ENCODE measurements at regions not wholly inside any gene's neighbourhood (a gene's known extent, or its start where the extent isn't known, plus 50 kb on each side); places are given as distances from the start of the nearest gene placed in this dataset.

GRCh38 chr12:108454539-108455139, 60.4 kb upstream of the FICD start:
- TF ChIP-seq, protein P1, sequence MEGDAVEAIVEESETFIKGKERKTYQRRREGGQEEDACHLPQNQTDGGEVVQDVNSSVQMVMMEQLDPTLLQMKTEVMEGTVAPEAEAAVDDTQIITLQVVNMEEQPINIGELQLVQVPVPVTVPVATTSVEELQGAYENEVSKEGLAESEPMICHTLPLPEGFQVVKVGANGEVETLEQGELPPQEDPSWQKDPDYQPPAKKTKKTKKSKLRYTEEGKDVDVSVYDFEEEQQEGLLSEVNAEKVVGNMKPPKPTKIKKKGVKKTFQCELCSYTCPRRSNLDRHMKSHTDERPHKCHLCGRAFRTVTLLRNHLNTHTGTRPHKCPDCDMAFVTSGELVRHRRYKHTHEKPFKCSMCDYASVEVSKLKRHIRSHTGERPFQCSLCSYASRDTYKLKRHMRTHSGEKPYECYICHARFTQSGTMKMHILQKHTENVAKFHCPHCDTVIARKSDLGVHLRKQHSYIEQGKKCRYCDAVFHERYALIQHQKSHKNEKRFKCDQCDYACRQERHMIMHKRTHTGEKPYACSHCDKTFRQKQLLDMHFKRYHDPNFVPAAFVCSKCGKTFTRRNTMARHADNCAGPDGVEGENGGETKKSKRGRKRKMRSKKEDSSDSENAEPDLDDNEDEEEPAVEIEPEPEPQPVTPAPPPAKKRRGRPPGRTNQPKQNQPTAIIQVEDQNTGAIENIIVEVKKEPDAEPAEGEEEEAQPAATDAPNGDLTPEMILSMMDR (IDR thresholded peaks at IDR 0.05; ENCODE audit: insufficient read depth, low read length): no peak
- TF ChIP-seq, protein P2, sequence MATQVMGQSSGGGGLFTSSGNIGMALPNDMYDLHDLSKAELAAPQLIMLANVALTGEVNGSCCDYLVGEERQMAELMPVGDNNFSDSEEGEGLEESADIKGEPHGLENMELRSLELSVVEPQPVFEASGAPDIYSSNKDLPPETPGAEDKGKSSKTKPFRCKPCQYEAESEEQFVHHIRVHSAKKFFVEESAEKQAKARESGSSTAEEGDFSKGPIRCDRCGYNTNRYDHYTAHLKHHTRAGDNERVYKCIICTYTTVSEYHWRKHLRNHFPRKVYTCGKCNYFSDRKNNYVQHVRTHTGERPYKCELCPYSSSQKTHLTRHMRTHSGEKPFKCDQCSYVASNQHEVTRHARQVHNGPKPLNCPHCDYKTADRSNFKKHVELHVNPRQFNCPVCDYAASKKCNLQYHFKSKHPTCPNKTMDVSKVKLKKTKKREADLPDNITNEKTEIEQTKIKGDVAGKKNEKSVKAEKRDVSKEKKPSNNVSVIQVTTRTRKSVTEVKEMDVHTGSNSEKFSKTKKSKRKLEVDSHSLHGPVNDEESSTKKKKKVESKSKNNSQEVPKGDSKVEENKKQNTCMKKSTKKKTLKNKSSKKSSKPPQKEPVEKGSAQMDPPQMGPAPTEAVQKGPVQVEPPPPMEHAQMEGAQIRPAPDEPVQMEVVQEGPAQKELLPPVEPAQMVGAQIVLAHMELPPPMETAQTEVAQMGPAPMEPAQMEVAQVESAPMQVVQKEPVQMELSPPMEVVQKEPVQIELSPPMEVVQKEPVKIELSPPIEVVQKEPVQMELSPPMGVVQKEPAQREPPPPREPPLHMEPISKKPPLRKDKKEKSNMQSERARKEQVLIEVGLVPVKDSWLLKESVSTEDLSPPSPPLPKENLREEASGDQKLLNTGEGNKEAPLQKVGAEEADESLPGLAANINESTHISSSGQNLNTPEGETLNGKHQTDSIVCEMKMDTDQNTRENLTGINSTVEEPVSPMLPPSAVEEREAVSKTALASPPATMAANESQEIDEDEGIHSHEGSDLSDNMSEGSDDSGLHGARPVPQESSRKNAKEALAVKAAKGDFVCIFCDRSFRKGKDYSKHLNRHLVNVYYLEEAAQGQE (IDR thresholded peaks at IDR 0.05; ENCODE audit: insufficient replicate concordance, low read depth): no peak
- no peak for TF ChIP-seq POLR2AphosphoS5 (IDR thresholded peaks at IDR 0.05; ENCODE audit: low read depth)

Measured in HL-60 (cell line).